DMS53 treated with DMSO at 0.1 percent for 48 hours (cell line): ENCODE measurements at regions not wholly inside any gene's neighbourhood (a gene's known extent, or its start where the extent isn't known, plus 50 kb on each side); places are given as distances from the start of the nearest gene placed in this dataset.
"Not testable (repeated sequence)": the region's sequence is repeated elsewhere in the genome, so short reads cannot be mapped to it uniquely, and the experiment has no call there.

Experiments
- DNase-seq: peaks from one replicate; lab custom pipeline; 2025; ENCODE audit not compliant: unreplicated experiment; lab: John Stamatoyannopoulos, UW

- DNase-seq, result no peak
Measured at GRCh38 chr2:16395601-16396000, 270.0 kb downstream of the CYRIA start.

GRCh38 chr2:16394986-16395550 is 270.6 kb downstream of the CYRIA start:
- no peak for DNase-seq

GRCh38 chr2:16394072-16394985 is 271.3 kb downstream of the CYRIA start:
- no peak for DNase-seq

GRCh38 chr2:16393500-16394071 is 272.0 kb downstream of the CYRIA start:
- no peak for DNase-seq

GRCh38 chr2:16392647-16393499 is 272.8 kb downstream of the CYRIA start:
- no peak for DNase-seq

- DNase-seq, result no peak
Measured at GRCh38 chr2:16391986-16392385, 273.6 kb downstream of the CYRIA start.

- DNase-seq, result no peak
Measured at GRCh38 chr2:16390561-16390960, 275.1 kb downstream of the CYRIA start.

- DNase-seq, result no peak
Measured at GRCh38 chr2:16389611-16390010, 276.0 kb downstream of the CYRIA start.

GRCh38 chr2:16388199-16388830 is 277.3 kb downstream of the CYRIA start:
- not testable (repeated sequence) for DNase-seq

- DNase-seq, result no peak
Measured at GRCh38 chr2:16387461-16387984, 278.1 kb downstream of the CYRIA start.

- no peak for DNase-seq
Measured at GRCh38 chr2:16386431-16386830, 279.2 kb downstream of the CYRIA start.

GRCh38 chr2:16386031-16386430 is 279.6 kb downstream of the CYRIA start:
- DNase-seq, result no peak

GRCh38 chr2:16385341-16385740 is 280.3 kb downstream of the CYRIA start:
- DNase-seq, result no peak

GRCh38 chr2:16383411-16383810 is 282.2 kb downstream of the CYRIA start:
- DNase-seq, result no peak

- no peak for DNase-seq
Measured at GRCh38 chr2:16382451-16382850, 283.2 kb downstream of the CYRIA start.

GRCh38 chr2:16381511-16381910 is 284.1 kb downstream of the CYRIA start:
- no peak for DNase-seq

- not testable (repeated sequence) for DNase-seq
Measured at GRCh38 chr2:16379901-16380300, 285.7 kb downstream of the CYRIA start.

GRCh38 chr2:16379061-16379460 is 286.6 kb downstream of the CYRIA start:
- DNase-seq, result not testable (repeated sequence)

GRCh38 chr2:16378031-16378430 is 287.6 kb downstream of the CYRIA start:
- no peak for DNase-seq

GRCh38 chr2:16375981-16376380 is 289.7 kb downstream of the CYRIA start:
- DNase-seq, result no peak
